HG03103 (cell line): ENCODE measurements at regions not wholly inside any gene's neighbourhood (a gene's known extent, or its start where the extent isn't known, plus 50 kb on each side); places are given as distances from the start of the nearest gene placed in this dataset.
A peak's percentile ranks its signal among the peaks of the same experiment; 100 is the strongest.

Source experiments
- ATAC-seq: cut with Tn5 transposase; IDR thresholded peaks from one replicate; pipeline ENCODE4 v1.9.1; 2021; ENCODE audit warnings: low read depth; ENCODE audit not compliant: unreplicated experiment

- no peak for ATAC-seq
These were observed 73.1 kb upstream of the KCNA4 start for GRCh38 chr11:30089921-30090320.

GRCh38 chr11:30091246-30091645, 74.4 kb upstream of the KCNA4 start:
- ATAC-seq: no peak

DNA sequence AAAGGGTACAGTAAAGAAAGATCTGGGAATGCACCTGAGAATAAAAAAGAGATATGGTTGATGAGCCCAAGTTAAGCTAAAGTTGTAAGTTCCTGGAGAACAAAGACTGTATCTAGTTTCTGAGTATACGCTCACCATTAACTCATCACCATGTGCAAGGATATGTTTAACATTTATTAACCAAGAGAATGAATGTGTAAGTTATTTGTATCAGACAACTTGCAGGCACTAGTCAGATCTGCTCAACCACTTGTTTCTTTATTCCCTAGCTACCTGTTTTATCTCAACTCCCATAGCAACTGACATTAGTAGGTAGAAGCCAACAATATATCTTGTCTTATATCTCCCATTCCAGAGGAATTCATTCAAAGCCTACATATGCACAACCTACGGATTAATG, 74.9 kb upstream of the KCNA4 start:
- ATAC-seq: no peak

GRCh38 chr11:30092518-30092917, 75.7 kb upstream of the KCNA4 start:
- ATAC-seq: no peak

GRCh38 chr11:30100495-30100894, 83.7 kb upstream of the KCNA4 start:
- no peak for ATAC-seq

- ATAC-seq: no peak
These were observed 89.7 kb upstream of the KCNA4 start for GRCh38 chr11:30106222-30107181.

DNA sequence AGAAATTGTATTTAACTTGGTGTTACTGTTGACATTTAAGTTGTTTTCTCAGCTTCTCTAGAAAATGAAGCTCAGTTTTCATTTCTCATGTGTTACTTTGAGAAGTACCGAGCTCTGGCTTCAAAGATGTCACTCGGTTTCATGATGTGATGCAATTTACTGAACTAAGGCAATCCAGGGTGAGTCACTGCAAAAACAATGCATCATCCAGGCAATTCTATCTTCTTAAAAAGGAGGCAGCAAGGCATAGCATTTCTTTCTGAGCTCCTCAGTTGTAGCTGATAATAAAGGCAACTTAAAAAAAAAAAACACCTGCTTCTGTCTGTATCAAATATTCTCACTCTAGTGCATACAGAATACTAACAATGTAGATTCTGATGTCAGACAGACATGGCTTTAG, 91.1 kb upstream of the KCNA4 start:
- no peak for ATAC-seq

DNA sequence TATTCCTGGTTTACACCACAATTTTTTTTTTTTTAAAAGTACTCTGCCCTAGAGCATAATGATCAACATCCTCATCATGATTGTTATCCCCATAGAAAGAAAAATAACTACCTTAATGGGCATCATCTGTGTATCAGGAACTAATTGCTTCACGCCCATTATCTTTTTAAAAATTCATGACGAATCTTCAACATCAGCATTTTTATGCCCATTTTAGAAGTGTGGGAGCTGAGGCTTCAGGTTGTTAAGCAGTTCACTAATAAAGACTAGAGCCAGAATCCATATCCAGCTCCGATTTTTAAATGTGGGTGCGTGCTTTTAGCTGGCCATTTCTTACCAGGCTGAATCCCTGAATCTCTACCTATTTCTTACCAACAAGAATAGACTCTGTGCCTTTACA, 92.9 kb upstream of the KCNA4 start:
- ATAC-seq: no peak

DNA sequence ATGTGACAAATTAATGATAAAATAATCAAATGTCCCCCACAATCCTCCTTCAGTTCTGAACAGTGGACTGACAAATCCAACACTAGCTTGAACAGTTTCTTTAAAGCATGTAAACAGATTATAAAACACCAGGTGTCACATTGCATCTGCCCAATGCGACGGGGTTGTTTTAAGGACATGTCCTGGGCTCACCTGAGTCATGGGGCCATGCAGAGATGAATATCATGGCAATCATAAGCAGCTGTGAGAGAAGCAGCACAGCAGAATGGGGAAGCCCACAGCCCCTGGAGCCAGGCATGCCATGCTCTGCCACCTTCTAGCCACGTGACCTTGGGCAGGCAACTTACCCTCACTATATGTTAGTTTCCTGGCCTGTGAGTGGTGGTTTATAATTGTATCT, 93.9 kb upstream of the KCNA4 start:
- no peak for ATAC-seq

DNA sequence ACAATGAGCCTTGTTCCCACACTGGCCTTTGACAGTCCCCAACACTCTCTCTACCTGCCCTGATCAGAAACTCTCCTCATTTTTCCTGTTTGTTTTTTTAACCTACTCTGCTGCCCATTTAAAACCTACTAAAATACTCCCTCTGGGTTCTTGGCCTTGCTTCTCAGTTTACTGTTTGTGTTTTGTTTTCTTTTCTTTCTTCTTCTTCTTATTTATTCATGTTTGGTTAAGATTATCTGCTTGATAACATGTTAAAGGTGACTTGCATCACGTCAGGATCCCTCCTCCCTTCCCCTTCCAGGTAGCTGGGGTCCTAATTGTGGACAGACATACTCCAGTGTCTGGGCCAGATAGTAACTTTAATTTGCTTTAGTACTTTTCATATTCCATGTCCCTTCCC, 95.0 kb upstream of the KCNA4 start:
- no peak for ATAC-seq

GRCh38 chr11:30113326-30113898, 96.6 kb upstream of the KCNA4 start:
- no peak for ATAC-seq

DNA sequence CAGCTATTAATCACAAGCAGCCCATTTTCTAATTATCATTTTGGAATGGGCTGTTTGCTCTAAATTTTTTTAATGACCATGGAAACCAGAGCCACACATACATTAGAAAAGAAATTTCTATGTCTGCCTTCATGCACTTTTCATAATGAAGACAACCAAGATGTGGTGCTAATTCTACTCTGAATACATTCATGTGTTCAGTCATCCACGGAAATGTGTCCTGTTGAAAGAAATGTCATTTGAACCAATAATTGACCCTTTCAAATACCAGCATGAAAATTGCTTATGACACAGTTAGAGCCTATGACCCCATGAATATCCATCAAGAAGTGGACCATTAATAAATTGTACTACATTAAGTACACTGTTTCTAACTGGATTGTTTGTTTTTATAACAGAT, 99.7 kb upstream of the KCNA4 start:
- ATAC-seq: no peak

- ATAC-seq: no peak
These were observed 103.3 kb upstream of the KCNA4 start for GRCh38 chr11:30120045-30120589.

- no peak for ATAC-seq
These were observed 105.4 kb upstream of the FSHB start for GRCh38 chr11:30125456-30125855.

- no peak for ATAC-seq
These were observed 102.4 kb upstream of the FSHB start for GRCh38 chr11:30128269-30128932.

GRCh38 chr11:30131535-30131934, 99.3 kb upstream of the FSHB start:
- ATAC-seq: peak; percentile 58

GRCh38 chr11:30133281-30133680, 97.5 kb upstream of the FSHB start:
- ATAC-seq: no peak

GRCh38 chr11:30143098-30143705, 87.6 kb upstream of the FSHB start:
- peak; percentile 83 for ATAC-seq

- ATAC-seq: no peak
These were observed 83.5 kb upstream of the FSHB start for GRCh38 chr11:30147293-30147692.

GRCh38 chr11:30149998-30150397, 80.8 kb upstream of the FSHB start:
- ATAC-seq: no peak

DNA sequence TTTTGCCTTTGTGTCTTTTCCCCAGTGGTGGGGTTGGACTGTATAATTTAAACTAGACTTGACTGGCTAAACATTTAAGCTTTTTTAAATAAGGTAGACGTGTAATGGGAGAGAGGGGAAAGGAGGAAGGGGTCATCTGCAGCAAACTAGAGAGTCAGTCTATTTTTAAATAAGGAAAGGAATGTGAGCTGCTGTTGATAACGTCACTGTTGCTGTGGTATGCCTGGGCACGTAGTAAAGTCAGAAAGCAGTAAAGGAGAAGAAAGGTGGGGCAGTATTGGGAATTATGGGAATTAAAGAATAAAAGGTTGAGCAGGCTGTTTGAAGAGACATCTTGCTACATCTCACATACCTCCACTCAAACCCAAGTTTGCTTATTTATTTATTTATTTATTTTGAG, 80.4 kb upstream of the FSHB start:
- no peak for ATAC-seq
